GM18867 (cell line): ENCODE measurements at regions not wholly inside any gene's neighbourhood (a gene's known extent, or its start where the extent isn't known, plus 50 kb on each side); places are given as distances from the start of the nearest gene placed in this dataset.

ENCODE experiments used
- ATAC-seq: cut with Tn5 transposase; IDR thresholded peaks from one replicate; pipeline ENCODE4 v1.9.1; 2021; ENCODE audit warnings: mild to moderate bottlenecking, moderate library complexity; ENCODE audit not compliant: unreplicated experiment

DNA sequence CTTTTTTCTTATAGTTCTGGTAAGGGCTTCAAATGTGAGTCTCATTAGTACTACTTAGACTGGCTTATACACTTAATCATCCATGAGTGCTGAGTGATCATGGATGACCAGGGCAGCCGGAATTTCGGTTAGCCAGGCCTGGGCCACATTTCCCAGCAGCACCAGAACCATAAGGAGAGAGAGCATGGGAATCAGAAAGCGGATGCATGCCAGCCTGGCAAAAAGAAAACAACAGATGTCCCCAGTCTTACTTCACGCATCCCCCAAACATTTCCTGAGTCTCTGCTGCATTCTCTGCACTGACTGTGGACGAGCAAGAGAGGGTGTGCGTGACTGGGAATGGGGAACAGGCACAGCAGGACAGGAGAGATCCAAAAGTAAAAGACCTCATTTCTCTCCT lies 371.1 kb upstream of the ZNF608 start:
- no peak for ATAC-seq

DNA sequence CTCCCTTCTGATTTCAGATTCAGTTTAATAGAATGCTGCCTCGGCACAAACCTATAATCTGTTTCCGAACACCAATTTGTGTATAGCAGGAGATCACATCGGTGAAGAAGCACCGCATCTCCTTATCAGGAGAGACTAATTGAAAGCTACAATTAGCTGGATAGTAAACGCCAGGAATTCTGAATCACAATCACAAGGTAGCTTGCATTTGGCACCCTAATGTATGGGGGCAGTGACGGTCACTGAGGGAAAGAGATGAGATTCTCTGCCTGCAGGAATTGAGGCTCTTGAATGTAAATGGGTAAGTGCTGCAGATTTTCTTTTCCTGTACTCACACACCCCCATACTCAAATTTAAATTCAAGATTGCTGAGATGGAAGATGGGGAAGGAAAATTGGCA lies 373.6 kb upstream of the ZNF608 start:
- no peak for ATAC-seq

DNA sequence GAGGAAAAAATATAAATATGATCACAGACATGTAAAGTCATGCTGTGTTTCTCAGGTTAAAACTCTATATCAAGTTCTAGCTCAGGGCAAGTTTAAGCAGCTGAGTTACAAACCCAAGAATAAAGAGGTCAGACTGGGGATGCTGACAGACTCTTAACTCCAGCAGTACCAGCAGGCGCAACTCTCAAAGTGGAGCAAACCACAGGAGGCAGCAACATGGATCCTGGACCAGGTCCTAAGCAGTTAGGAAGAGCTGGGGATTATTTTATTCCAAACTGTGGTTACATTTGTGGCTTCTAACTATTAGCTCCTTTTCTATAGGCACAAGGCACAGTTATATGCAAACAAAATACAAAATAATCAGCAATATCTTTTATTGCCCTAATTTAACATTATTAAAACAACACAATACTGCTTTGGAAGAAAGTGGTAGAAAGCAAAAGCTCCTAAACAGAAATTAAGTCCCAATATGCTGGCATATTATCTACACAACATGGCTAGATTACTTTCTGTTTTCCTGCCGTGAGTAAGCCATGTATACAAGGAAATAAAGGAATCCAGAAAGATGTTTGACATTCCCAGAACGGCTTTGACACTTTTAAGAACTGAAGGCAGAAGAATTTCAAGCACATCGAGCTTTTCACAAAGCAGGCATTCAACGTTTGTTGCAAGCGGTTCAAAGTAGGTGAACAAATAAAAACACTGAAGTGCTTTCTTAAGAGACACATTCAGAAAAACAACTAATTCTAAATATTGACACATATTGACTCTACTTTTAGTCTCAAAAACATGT lies 378.8 kb upstream of the ZNF608 start:
- no peak for ATAC-seq

DNA sequence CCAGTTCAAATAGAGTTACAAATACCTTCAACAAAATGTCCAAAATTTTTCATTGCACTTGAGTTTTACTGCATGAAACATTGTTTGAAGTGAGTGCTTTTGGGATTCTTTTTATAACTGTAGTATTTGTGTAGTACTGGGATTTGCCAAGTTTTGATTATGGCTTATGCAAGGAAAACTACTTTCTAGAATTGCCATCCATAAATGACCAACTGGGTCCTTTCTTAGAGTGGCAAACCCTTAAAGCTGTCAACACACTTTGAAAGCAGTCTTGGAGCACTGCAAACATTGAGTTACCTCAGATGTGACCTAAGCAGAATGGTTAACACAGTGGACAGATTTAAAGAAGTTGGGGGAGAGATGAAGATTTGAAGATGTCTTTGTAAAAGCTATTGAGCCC lies 379.6 kb upstream of the ZNF608 start:
- no peak for ATAC-seq

DNA sequence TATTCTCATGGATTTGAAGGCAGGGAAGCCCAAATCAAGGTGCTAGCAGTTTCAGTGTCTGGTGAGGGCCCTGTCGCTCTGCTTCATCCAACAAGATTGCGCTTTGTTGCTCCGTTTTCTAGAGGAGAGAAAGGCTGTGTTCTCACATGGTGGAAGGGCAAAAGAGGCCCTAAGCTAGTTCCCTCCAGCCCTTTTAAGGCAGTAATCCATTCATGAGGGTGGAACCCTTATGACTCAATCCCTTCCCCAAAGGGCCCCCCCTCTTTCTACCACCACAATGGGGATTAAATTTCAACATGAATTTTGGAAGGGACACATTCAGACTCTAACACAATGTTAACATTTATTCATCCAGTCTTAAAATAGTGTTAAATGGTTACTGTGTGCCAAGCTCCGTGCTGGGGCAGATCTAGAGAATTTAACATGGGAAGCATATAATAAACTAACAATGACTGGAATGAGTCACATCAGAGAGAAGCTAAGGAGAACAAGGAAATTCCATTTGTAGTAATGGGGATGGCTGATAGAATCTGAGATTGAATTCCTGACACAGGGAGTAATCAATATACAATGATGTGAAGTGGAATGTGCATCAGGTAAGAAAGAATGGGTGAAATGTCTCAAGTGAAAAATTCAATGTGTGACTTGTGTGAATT lies 382.8 kb upstream of the ZNF608 start:
- no peak for ATAC-seq

DNA sequence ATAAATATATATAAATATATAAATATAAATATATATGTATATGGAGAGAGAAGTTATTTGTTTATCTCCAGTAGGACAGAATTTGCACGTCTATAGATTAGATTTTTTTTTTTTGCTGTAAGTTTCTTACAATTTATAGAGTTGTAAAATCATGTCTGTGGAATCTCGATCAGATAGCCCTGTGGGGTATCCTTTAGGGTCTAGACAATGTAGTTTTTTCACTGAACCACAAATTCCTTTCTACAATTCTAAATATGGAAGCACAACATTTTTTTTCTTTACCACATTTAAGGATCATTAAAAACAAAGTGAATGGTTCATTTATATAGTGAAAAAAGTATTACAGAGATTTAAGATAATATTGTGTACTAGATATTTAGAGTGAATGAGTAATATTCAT lies 384.2 kb upstream of the ZNF608 start:
- no peak for ATAC-seq

DNA sequence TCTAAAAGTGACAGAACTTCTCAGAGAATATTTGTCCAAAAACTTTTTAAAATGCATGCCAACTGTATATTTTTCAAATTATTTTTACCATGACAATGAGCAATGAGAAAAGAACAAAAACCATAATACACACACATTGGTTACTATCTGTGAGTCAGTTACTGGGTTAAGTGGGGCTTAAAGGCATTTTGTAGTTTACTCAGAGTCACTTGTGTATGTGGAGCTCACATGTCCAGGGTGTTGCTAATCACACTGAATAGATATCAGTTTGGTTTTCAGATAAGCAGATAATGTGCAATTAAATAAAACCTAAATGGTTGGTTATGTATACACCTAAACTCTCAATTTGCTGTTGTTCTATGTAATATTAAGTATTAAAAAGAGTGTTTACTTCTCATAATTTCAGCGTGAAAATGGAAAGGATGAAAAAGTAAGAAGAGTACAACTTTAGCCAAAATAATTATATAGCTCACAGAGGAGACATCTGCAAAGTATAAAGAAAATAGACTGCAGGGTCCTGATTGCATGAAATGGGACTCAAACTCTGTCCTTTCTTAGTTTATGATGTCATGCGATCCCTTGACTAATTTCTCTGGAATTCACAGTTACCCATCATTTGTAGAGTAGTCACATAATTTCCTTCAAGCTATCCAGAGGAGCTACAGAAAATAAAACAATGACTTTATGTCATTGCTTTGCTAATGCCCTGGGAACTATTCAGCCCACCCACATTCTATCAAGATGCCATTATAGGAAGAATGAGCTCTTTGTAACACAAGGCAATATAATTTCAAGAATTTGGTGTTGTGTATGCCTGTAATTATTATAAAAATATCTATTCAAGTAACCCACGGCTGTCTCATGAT lies 388.0 kb upstream of the ZNF608 start:
- ATAC-seq = no peak

DNA sequence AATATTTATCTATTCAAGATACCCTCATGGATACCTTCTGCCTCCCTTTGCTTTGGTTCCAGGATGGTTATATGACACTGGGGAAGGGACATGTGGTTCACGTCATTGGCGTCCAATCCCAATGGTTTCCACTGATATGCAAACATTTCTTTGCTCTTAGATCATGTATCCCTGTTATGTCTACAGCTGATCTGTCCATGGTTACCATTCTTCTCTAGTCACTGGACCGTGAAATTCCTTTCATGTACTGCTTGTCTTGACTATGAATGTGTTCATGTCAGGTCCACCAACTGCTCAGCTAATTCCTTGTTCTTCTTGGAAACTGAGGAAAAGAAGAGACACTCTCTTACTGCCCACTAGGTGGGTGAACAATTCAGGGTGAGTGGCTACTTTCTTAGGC lies 391.1 kb upstream of the ZNF608 start:
- ATAC-seq = no peak

DNA sequence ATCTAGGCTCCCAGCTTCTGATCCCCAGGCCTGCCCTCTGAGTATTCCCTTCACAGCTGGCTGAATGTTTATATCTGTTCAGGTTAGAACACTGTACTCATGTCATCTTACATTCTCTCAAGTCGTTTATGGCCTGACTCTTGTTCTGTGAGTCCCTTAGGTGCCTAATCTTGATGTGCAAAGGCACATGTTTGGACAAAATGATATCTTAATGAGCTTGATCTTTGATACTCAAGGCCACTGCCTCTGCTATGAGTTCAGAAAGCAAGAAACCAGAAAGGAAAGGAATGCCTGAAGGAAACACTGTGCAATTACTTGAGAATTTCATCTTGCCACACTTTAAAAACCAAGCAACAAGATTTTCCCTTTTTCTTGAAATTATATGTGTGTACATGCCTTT lies 391.8 kb upstream of the ZNF608 start:
- ATAC-seq = no peak

DNA sequence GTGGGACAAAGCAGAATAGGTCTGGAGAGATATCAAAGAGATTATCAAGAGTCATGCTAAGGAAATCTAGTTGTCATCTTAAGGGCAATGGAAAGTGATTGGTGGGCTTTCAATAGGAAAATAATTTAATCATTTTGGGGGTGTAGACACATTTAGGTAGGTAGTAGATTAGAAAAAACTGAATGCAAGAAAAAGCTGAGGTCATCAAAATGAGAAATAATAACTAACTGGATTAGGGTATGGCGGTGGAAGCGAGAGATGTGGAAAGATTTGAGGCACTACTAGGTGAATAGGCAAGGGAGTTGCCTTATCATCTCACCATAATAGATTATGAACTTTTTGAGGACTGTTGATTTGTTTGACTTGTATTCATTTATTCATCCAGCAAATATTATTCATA lies 393.2 kb upstream of the ZNF608 start:
- no peak for ATAC-seq

DNA sequence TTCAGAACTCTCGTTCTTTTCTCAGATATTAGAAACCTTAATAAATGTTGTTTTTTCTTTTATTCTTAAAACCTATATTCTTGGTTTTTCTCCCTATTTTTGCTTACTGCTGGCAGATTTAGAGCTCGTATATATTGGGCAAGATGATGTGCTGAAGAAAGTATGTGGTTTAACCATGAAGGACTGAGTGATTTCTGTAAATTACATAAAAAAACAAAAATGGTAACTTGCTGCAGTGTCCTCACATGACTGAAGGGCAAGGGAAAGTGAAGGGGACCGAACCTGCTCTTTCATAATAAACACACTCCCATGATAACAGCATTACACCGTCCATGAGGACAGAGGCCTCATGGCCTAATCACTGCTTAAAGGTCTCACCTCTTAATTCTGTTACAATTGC lies 393.8 kb upstream of the ZNF608 start:
- ATAC-seq = no peak

DNA sequence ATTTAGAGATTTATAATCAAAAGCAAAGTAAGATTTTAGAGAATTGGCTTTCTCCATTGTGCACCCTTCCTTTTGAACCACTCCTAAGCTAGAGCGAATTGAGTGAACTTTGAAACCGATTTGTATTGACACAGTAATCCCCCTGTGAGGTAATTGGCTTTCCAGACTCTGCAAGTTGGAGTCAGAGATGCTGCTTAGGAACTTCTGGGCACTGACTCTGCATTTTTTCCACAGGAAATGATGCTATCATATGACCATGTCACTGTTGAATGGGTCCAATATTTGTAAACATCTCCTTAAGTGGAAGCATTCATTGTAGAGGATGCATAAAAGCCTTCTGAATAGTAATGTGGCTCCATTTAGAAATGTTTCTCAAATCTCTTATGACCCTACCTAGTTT lies 394.4 kb upstream of the ZNF608 start:
- ATAC-seq = no peak

DNA sequence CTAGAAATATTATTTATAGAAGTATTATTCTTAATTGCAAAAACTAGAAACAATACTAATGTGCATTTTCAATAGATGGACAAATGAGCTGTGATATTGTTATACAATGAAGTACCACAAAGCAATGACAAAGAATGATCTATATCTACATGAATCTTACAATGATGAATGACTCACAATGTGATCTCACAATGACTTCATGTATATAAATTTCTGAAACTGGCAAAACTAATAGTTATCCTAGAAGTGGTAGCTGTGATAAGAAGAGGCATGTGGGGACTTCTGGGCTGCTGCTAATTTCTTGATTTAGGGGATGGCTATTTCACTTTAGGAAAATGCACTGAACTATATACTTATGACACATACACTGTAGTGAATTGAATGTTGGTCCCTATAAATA lies 396.0 kb upstream of the ZNF608 start:
- ATAC-seq = no peak

DNA sequence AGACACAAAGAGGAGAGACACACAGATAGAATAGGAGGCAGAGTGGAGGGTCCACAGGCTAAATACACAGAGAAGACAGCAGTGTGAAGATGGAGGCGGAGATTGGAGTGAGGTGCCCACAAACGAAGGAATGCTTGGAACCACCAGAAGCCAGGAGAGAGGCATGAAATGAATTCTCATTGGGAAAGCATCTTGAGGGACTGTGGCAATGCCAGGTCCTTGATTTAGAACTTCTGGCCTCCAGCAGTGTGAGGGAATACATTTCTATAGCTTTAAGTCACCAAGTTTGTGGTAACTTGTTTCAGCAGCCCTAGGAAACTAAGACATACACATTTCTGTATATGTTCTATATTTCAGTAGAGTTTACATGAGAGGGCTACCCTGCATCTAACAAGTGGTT lies 396.6 kb upstream of the ZNF608 start:
- ATAC-seq = no peak

DNA sequence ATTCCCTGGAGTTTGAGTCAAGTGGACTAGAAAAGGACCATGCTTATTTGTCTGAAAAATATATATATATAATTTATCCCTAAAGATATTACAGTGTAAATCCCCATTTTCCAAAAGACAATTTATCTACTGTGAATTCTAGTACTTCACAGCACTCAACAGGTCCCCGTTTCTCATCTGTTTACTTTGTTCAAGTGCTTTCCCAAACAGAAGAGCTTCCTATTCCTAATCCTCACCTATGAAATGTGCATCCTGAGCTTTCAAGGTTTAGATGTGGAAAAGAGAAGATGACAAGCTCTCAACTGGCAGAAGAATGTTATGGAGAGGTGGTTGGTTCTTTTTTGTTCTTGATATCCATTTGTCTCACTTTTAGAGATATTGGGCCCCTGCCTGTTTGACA lies 401.6 kb upstream of the ZNF608 start:
- ATAC-seq = no peak

DNA sequence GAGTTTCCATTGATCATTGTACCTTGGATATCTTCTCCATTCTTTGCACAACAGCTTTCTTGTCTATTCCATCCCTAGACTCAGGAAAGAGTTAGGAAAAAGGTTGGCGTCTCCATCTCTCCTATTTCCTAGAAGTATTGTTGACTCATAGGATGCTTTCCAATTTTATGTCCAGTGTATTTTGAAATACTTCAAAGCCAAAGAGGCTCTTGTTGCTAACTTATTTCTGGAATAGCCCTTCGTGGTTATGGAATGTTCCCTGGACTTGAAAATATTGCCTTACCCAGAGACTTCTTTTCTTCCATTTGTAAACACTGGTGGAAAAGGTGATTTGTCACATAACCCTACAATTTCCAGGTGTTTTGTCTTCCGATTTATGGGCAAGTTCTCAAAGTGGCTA lies 402.3 kb upstream of the ZNF608 start:
- no peak for ATAC-seq

DNA sequence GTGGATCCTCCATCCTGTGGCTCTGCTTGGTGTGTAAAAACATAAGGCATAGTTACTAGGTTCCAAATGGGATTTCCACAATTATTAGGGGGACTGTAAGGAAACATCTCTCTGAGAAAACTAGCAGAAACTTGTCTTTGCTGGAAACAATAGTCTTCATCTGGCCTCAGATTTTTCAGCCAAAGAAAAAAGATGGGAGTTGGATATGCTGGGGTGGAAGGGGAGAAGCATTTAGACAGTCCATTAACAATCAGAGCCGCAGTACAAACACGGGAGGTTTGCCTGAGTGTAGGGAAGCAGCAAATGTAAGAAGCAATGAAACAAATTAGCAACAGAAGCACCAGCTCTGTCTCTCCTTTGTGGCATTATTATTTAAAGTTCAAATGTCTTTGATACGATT lies 402.7 kb upstream of the ZNF608 start:
- no peak for ATAC-seq

DNA sequence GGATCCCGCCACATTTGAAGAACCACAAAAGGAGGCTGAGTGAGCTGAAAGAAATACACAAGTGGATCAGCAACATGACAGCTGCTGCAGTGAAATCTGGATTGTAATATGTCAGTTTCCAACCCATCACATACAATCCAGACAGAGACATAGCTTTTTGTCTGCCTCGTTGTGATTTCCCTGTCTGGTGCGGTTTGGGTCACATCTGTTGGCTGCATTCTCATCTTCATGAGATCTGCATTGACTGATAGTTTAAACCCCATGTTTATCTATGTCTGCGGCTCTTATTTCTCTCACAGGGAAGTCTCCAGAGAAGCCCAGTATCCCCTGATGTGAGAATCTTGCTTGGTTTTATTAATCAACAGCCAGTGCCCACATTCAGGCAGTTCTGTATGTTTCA lies 403.1 kb upstream of the ZNF608 start:
- ATAC-seq = no peak

DNA sequence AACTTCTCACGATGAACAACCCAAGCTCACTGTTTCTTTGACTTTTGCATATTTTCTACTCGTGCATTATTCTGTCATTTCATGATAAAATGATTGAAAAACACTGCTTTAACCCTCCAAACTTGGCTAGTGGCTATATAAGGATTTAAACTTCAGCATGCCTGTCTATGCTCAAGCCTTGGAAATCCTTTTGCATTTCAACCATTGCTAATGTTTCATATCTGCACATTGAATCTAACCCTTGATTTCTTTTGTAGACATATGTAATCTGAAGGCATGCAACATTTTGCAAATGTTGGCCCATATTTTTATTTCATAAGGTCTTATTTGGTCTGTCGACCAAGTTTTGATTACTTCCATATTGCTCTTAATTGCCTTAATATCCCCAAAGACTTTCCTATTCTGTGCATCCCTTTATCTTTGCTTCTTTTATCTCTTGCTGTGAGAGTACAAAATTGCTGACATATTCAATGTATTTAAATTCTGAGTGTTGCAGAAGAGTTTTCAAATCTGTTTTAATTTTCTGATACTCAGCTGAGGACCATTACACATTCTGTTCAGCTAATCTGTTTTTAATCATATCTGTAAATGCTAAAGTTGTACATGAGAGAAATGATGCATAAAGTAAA lies 403.7 kb upstream of the ZNF608 start:
- no peak for ATAC-seq

DNA sequence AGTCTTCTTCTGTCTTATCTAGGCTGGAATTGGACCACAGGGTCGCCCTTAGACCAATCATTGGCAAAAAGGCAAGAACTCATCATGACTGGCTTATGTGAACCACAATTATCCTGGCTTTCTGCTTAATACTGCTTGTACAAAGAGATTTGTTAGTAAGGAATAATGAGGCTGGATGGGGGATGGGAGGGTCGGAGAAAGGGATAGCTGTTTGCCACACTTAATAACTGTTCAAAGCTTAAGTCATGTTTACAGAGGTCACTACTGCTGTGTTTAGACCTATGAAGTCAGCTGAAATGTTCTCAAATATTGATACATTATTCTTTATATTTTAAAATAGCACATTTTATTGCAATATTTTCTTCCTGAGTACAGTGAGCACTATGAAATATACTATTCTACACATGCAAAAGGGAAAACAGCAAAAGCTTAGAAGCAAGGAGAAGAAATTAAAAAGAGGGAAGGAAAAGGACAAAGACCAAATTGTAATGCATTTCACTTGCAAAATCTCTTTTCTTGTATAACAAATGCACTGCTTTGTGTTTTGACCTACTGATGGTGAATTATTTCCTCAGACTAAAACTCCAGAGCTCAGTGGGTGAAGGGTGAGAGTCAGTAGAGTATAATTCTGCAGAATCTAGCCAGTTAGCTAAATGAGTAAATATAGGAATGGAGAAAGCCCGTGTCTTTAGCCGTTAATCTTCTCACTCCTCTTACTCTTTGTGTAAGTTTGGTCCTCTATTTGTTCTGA lies 404.9 kb upstream of the ZNF608 start:
- no peak for ATAC-seq

DNA sequence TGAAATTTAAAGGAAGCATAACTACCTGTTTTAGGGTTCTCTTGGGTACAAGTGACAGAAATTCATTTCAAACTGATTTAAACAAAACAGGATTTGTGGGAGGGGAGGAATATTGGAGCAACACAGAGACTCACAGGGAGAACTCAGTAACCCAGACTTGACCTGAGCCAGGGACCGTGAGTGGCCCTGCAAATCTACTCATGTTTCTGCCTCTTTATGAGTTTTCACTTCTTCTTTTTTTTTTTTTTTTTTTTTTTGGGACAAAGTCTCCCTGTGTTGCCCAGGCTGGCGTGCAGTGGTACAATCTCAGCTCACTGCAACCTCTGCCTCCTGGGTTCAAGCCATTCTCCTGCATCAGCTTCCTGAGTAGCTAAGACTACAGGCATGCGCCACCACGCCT lies 405.6 kb upstream of the ZNF608 start:
- ATAC-seq = peak; percentile 85
